Lung (tissue), 11 donors: ENCODE measurements at regions not wholly inside any gene's neighbourhood (a gene's known extent, or its start where the extent isn't known, plus 50 kb on each side); places are given as distances from the start of the nearest gene placed in this dataset.
"Not testable (repeated sequence)": the region's sequence is repeated elsewhere in the genome, so short reads cannot be mapped to it uniquely, and the experiment has no call there.

ENCODE experiments used
- ATAC-seq: fragments of 200-7000 bp; cut with Tn5 transposase; one replicate; pipeline ENCODE4 v1.9.1; 2020; ENCODE audit warnings: moderate number of reproducible peaks; ENCODE audit not compliant: insufficient read depth, low FRiP score
- DNase-seq, 3 donors: peaks; one replicate each; pipeline ENCODE4 v3.0.0-alpha.2; 2013 to 2017
- H3K27ac ChIP-seq, 2 donors: one replicate each; pipeline ENCODE4 v1.5.1; 2013; ENCODE audit warnings: mild to moderate bottlenecking in 2 of 2, moderate library complexity in 2 of 2, control low read depth in 1 of 2, inconsistent platforms in 1 of 2, low read depth in 1 of 2, low read length in 1 of 2
- H3K27me3 ChIP-seq, 3 donors: one replicate each; pipeline ENCODE4 v1.5.1; 2013; ENCODE audit warnings: low read length in 2 of 3; ENCODE audit not compliant: control insufficient read depth in 3 of 3, insufficient read depth in 3 of 3
- H3K36me3 ChIP-seq, 4 donors: one replicate each; pipeline ENCODE4 v1.5.1; 2013; ENCODE audit warnings: low read length in 4 of 4, mild to moderate bottlenecking in 1 of 4, moderate library complexity in 1 of 4; ENCODE audit not compliant: control insufficient read depth in 4 of 4, insufficient read depth in 4 of 4
- H3K4me1 ChIP-seq, 5 donors: one replicate each; pipeline ENCODE4 v1.5.1; 2013; ENCODE audit warnings: low read length in 5 of 5, mild to moderate bottlenecking in 2 of 5, moderate library complexity in 1 of 5; ENCODE audit not compliant: control insufficient read depth in 5 of 5, insufficient read depth in 5 of 5
- H3K4me3 ChIP-seq: one replicate; pipeline ENCODE4 v1.5.1; 2013; ENCODE audit warnings: mild to moderate bottlenecking, control low read depth, moderate library complexity
- H3K9ac ChIP-seq, 2 donors: one replicate each; pipeline ENCODE4 v1.5.1; 2013; ENCODE audit warnings: low read length in 2 of 2, control low read depth in 1 of 2; ENCODE audit not compliant: insufficient read depth in 1 of 2
- H3K9me3 ChIP-seq, 4 donors: one replicate each; pipeline ENCODE4 v1.5.1; 2013; ENCODE audit warnings: low read length in 3 of 4, mild to moderate bottlenecking in 1 of 4, moderate library complexity in 1 of 4; ENCODE audit not compliant: control insufficient read depth in 4 of 4, insufficient read depth in 3 of 4
- CTCF ChIP-seq: IDR thresholded peaks from 2 replicates; pipeline ENCODE4 v1.5.1; 2012; ENCODE audit warnings: mild to moderate bottlenecking; ENCODE audit errors: control extremely low read depth, extremely low read depth
- WGBS, 2 donors: extraction: QIAGEN DNeasy Blood & Tissue Kit; methylation state at CpG; one replicate each; pipeline ENCODE4 v1.1.7; 2013; 5-methylcytosine and 5-hydroxymethylcytosine counted together
- donor health status: control.
- donor health status: control.
- donor health status: Bipolar disorder and iron deficiency.
- donor health status: healthy.
- donor health status: DM: yes; HTN: yes; CAD: no.

GRCh38 chr1:197841158-197841557, 61.3 kb upstream of the C1orf53 start:
- Histone ChIP-seq H3K4me1 (peaks cover 0 to 11% (median 0%) of the 10 kb centered on the region in 5 donors), H3K9ac (no peak overlapping the region), H3K36me3 (no peaks in the 10 kb centered on the region), H3K27me3 (no peaks in the 10 kb centered on the region), H3K9me3 (no peaks in the 10 kb centered on the region), H3K4me3 (no peak overlapping the region), H3K27ac (no peak overlapping the region)
- WGBS, 2 donors: 81 to 89% methylated on average over 6 of the region's 6 CpGs
- ATAC-seq (no peak), DNase-seq (no peak)
- no peak for TF ChIP-seq CTCF

- WGBS, 2 donors: 94 to 98% methylated on average over 3 of the region's 3 CpGs
- not testable (repeated sequence) for H3K4me3 ChIP-seq
Observed at GRCh38 chr1:197839786-197840185, 62.6 kb upstream of the C1orf53 start.

GRCh38 chr1:197838836-197839235, 63.6 kb upstream of the DENND1B start:
- no peaks in the 10 kb centered on the region for H3K9me3 ChIP-seq
- no peak overlapping the region for H3K9ac ChIP-seq
- ATAC-seq (no peak), DNase-seq (no peak)
- no peaks in the 10 kb centered on the region for H3K36me3 ChIP-seq
- H3K27me3 ChIP-seq: no peaks in the 10 kb centered on the region
- peaks cover 0 to 11% (median 0%) of the 10 kb centered on the region in 5 donors for H3K4me1 ChIP-seq
- H3K27ac ChIP-seq: no peak overlapping the region
- no peak for TF ChIP-seq CTCF
- WGBS, 2 donors: 65 to 73% methylated on average over 3 of the region's 3 CpGs
- H3K4me3 ChIP-seq: no peak overlapping the region

More at GRCh38 chr1:197839786-197840185, 62.6 kb upstream of the C1orf53 start:
- not testable (repeated sequence) for ATAC-seq, H3K36me3 ChIP-seq, DNase-seq, H3K9me3 ChIP-seq, H3K9ac ChIP-seq, H3K27ac ChIP-seq, H3K27me3 ChIP-seq
- H3K4me1 ChIP-seq: peaks cover 0 to 11% (median 0%) of the 10 kb centered on the region in 5 donors

GRCh38 chr1:197837911-197838310, 62.6 kb upstream of the DENND1B start:
- Histone ChIP-seq H3K4me1 (peaks cover 0 to 11% (median 0%) of the 10 kb centered on the region in 5 donors), H3K27me3 (no peaks in the 10 kb centered on the region), H3K9ac (no peak overlapping the region), H3K9me3 (no peaks in the 10 kb centered on the region), H3K27ac (no peak overlapping the region), H3K4me3 (no peak overlapping the region), H3K36me3 (no peaks in the 10 kb centered on the region)
- WGBS, 2 donors: 77 to 79% methylated on average over 1 of the region's 1 CpG
- ATAC-seq: no peak
- DNase-seq: no peak
- no peak for TF ChIP-seq CTCF

GRCh38 chr1:197836356-197836755, 61.1 kb upstream of the DENND1B start:
- H3K4me3 ChIP-seq, ATAC-seq: not testable (repeated sequence)
- 90 to 93% methylated on average over 1 of the region's 1 CpG for WGBS, 2 donors

GRCh38 chr1:197829011-197829410, 53.7 kb upstream of the DENND1B start:
- not testable (repeated sequence) for H3K27me3 ChIP-seq, H3K4me1 ChIP-seq, H3K27ac ChIP-seq, H3K4me3 ChIP-seq, H3K36me3 ChIP-seq, DNase-seq, H3K9me3 ChIP-seq, ATAC-seq, H3K9ac ChIP-seq
- WGBS, 2 donors: 79 to 82% methylated on average over 1 of the region's 1 CpG

More at GRCh38 chr1:197836356-197836755, 61.1 kb upstream of the DENND1B start:
- H3K36me3 ChIP-seq, H3K27ac ChIP-seq, DNase-seq, H3K27me3 ChIP-seq, H3K9me3 ChIP-seq, H3K4me1 ChIP-seq, H3K9ac ChIP-seq: not testable (repeated sequence)
